DOHH2 (cell line): ENCODE measurements at regions not wholly inside any gene's neighbourhood (a gene's known extent, or its start where the extent isn't known, plus 50 kb on each side); places are given as distances from the start of the nearest gene placed in this dataset.

Experiments used
- EZH2phosphoT487 ChIP-seq: fragments of 200-600 bp; sonication (generic); IDR thresholded peaks from 2 replicates; pipeline ENCODE4 v1.6.1; 2017; ENCODE audit warnings: borderline replicate concordance, mild to moderate bottlenecking, antibody characterized with exemption, low read length, moderate library complexity, mixed read lengths
- TF ChIP-seq, protein P1 (sequence below): fragments of 200-600 bp; sonication (generic); IDR thresholded peaks from one replicate; pipeline ENCODE4 v1.5.1; 2014; ENCODE audit warnings: antibody characterized with exemption, mild to moderate bottlenecking, low read depth, low read length; ENCODE audit not compliant: poor library complexity, severe bottlenecking

GRCh38 chr9:7996558-7996957 is 197.0 kb upstream of the DMAC1 start:
- TF ChIP-seq, protein P1, sequence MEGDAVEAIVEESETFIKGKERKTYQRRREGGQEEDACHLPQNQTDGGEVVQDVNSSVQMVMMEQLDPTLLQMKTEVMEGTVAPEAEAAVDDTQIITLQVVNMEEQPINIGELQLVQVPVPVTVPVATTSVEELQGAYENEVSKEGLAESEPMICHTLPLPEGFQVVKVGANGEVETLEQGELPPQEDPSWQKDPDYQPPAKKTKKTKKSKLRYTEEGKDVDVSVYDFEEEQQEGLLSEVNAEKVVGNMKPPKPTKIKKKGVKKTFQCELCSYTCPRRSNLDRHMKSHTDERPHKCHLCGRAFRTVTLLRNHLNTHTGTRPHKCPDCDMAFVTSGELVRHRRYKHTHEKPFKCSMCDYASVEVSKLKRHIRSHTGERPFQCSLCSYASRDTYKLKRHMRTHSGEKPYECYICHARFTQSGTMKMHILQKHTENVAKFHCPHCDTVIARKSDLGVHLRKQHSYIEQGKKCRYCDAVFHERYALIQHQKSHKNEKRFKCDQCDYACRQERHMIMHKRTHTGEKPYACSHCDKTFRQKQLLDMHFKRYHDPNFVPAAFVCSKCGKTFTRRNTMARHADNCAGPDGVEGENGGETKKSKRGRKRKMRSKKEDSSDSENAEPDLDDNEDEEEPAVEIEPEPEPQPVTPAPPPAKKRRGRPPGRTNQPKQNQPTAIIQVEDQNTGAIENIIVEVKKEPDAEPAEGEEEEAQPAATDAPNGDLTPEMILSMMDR: no peak
- no peak for TF ChIP-seq EZH2phosphoT487
